GM19397 (cell line): ENCODE measurements at regions not wholly inside any gene's neighbourhood (a gene's known extent, or its start where the extent isn't known, plus 50 kb on each side); places are given as distances from the start of the nearest gene placed in this dataset.
"Not testable (repeated sequence)": the region's sequence is repeated elsewhere in the genome, so short reads cannot be mapped to it uniquely, and the experiment has no call there.

Experiments used
- ATAC-seq: cut with Tn5 transposase; IDR thresholded peaks from one replicate; pipeline ENCODE4 v1.9.1; 2021; ENCODE audit warnings: mild to moderate bottlenecking, moderate library complexity; ENCODE audit not compliant: unreplicated experiment

DNA sequence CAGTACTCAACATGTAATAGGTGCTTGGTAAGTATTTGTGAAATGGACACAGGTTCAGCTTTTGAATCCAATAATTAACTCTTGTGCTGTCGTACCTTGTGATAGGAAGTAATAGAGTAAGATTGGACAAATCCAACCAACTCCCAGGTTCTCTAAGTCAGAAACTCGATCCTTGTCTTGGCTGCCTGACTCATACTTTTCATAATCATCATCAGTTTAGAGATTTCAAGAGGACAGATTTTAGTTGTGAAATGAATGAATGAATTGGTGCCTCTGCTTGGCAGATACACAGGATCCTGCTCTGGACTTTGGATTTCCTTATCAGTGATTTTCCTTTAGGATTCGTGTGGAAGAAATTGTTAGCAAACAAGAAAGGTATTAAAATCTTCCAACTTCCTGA lies 1145.2 kb downstream of the AACS start:
- ATAC-seq = no peak

DNA sequence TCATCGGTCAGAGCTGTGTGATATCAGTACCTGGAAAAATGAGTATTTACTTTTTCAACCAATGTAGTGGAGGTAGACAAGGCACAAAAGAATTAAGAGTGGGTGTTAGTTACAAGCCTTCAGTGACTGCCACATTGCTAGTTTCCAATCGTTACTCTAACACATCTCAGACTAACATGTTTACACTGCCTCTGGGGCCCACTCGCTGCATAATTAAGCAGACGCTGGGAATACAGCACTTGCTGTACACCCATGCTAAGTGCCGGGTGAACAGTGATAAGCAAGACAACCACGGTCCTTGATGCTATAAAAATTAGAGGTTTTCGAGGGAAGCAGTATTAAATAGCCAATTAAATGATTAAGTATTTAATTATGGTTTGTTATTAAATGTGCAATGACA lies 1147.6 kb downstream of the AACS start:
- ATAC-seq = no peak

- ATAC-seq = no peak
Measured at GRCh38 chr12:126218697-126219096, 1153.5 kb downstream of the AACS start.

DNA sequence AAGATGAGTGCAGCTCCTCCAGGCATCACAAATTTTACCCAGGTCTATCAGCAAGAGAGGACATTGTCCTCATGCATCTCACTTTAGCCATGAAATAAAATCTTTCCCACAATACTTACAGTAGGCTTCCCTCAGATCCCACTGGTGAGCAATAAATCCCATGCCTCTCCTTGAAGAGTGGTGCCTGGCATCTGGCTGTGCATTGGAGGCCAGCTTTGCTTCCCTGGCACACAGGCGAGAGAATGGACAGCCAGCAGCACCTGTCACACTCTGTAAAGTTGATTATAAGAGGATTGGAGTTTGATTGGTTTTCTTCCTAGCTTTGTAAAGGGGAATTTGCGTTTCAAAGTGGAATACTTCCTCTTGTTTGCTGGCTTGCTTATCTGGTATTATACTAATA lies 1153.9 kb downstream of the AACS start:
- no peak for ATAC-seq

GRCh38 chr12:126219654-126220279 lies 1154.5 kb downstream of the AACS start:
- no peak for ATAC-seq

DNA sequence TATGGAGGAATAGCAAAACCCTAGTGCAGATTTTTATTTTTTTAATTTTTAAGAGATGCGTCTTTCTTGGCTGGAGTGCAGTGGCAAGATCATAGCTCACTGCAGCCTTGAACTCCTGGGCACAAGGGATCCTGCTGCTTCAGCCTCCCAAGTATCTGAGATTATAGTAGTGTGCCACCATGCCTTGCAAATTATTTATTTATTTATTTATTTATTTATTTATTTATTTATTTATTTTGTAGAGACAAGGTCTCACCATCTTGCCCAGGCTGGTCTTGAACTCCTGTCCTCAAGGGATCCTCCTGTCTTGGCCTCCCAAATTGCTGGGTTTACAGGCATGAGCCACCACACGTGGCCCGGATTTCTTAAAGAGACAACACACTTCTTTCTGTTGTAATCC lies 1158.8 kb downstream of the AACS start:
- no peak for ATAC-seq

DNA sequence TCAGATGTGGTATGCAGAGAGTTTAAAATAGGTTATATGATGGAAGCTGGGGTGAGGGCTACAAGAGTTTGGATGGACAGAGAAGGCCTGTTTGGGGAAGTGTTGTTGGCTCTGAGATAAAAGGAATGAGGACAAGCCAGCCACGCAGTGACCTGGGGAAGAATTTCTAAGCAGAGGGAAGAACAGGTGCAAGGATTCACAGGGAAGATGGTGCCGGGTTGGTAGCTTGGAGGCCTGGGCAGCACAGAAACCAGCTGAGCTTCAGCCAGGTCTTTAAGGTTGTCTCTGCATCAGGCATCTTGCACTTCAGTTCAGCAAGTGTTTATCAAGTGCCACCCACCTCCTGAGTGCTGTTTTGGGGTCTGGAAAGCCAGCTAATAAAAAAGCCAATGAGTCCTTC lies 1163.7 kb downstream of the AACS start:
- ATAC-seq = no peak

DNA sequence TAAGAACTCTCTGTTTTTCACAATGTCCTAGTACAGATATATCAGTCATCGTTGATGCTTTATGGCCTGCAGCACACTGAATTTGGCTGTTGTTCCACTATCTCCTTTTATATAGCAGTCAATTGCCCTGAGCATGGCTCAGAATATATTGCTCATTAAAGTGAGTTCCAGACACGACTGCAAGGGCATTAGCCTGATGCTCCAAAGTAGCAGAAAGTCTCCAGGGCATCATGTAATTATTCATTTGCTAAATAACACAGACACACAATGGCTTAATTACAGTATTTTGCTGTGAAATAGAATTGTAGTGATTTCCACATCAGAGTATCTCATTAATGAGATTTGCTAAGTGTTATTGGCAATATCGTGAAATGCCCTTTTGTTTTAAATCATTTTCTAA lies 1167.5 kb downstream of the AACS start:
- ATAC-seq = no peak

DNA sequence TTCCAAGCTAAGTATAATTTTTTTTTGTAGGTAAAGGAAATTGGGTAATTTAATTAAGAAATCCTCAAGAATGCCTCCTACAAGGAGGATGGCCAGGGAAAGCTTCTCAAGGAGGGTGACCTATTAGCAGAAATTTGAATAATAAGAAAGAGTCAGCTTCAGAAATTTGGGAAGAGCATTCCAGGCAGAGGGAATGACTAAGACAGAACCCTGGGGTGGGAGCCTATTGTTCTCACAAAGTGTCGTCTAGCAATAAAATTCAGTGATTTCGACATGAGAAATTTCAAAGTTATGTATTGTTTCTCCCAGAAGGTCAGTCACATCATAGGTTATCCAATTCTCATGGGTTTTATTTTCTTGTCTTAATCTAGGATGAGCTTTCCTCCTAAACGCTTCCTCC lies 1168.4 kb downstream of the AACS start:
- ATAC-seq = no peak

GRCh38 chr12:126243814-126244440 lies 1178.7 kb downstream of the AACS start:
- no peak for ATAC-seq

DNA sequence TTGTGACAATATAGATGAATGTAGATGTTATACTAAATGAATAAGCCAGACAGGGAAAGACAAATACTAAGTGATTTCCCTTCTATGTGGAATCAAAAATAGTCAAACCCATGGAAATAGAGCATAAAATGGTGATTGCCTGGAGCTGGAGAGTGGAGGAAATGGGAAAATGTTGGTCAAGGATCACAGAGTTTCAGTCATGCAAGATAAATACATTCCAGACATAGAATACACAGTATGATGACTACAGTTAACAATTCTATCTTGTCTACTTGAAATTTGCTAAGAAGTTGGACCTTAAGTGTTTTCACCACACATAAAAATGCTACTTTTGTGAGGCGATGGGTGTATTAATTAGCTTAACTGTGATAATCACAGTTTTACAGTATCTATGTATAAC lies 1182.7 kb downstream of the AACS start:
- no peak for ATAC-seq

DNA sequence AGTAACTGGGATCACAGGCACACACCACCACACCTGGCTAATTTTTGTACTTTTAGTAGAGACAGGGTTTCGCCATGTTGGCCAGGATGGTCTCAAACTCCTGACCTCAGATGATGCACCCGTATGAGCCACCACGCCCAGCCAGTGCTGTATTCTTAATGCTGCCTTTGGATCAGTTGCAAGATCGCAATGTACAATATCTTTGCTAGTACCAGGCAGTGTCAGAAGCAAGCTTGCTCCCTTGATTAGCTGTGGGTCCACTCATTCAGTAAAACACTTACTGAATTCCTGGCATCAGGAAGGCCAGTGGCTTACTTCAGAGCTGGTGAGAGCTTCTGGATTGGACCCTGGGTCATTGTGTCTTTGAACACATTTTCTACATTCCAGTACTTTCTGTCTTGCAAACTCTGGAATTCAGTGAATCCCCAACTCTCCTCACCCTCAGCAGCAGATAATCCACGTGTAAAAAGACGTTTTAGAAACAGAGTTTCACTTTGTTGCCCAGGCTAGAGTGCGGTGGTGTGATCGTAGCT lies 1183.7 kb downstream of the AACS start:
- no peak for ATAC-seq

DNA sequence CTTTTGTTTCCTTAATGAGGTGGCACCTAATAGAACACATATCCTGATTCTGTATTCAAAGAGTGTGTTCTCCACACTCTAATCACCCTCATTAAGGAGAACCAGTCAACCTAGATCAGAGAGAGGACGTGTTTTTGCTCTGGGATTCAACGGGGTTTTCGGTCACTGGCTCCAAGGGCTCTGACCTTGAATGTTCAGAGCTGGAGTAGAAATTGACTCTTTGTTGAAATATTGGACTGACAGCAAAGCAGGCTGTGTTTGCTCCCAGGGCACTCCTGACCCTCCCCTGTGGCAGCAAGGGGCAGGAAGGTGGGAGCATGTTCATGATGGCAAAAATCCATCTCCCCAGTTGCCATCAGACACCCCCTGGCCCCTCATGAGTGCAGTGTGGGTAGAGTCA lies 1193.0 kb downstream of the AACS start:
- ATAC-seq = no peak

- ATAC-seq = no peak
Measured at GRCh38 chr12:126262829-126263228, 1197.6 kb downstream of the AACS start.

- no peak for ATAC-seq
Measured at GRCh38 chr12:126268222-126268621, 1203.0 kb downstream of the AACS start.

DNA sequence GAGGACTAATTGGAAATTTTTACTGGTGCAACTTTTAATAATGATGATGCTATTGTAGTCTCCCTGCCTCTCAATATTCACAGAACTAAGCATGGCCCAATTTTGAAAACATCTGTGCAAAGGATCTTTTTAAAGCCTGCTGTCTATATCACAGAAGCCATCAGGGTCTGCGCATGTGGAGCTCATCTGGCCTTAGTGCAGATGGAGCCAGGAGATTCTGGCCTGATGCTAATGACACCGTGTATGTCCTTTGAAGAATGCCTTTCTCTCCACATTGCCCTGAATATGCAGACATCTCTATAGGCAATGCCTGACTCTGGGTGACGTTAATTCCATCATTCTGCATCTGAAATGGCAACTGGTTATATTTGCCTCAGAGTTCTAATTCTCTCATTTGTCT lies 1205.9 kb downstream of the AACS start:
- no peak for ATAC-seq

DNA sequence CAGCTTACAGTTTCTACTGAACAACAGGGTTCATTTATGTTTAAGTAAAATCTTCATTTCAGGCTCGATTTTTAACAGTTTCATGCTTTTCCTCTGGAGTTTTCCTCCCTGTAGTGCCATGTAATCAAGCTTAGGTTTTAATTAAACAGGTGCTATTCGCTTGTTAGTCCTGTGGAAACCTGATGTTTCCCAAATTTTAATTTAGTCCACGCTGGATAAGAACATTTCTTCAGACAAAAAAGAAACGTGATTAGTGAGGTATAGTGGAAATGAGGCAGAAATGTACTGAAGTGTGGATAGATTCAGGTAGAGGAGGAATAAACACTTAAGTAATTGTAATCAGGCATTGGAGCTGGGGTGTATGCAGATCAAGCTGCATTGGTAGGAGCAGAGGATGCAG lies 1217.5 kb downstream of the AACS start:
- ATAC-seq = no peak

GRCh38 chr12:126286203-126286602 lies 1221.0 kb downstream of the AACS start:
- ATAC-seq = no peak

- ATAC-seq = no peak
Measured at GRCh38 chr12:126290456-126290855, 1225.2 kb downstream of the AACS start.

DNA sequence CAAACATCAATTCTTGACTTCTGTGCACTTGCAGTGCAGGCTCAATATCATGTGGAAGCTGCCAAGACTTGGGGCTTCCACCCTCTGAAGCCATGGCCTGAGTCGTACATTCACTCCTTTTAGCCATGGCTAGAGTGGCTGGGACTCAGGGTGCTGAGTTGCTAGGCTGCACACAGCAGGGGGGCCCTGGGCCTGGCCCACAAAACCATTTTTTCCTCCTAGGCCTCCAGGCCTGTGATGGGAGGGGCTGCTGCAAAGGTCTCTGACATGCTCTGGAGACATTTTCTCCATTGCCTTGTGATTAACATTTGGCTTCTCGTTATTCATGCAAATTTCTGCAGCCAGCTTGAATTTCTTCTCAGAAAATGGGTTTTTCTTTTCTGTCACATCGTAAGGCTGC lies 1226.8 kb downstream of the AACS start:
- ATAC-seq = not testable (repeated sequence)

GRCh38 chr12:126295652-126296051 lies 1230.4 kb downstream of the AACS start:
- ATAC-seq = no peak

DNA sequence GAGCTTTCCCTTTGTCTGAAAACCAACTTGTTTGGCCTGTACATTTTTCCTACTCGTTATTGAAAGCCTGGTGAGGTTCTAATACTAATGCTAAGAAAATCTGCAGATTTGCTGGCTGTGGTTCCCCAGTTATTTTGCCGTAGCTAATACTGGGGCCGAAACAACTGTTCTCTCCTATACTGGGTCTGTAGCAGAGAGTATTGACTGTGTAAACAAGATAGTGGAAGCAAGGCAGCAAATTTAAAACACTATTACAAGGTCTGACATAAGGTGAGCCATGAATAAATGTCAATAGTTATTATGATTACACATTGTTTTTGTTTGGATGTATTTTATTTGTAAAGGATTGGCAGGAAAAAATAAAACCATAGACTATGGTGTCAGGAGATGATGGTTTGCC lies 1244.0 kb downstream of the AACS start:
- no peak for ATAC-seq

GRCh38 chr12:126312457-126312856 lies 1247.2 kb downstream of the AACS start:
- no peak for ATAC-seq
